A673 (cell line): ENCODE measurements at regions not wholly inside any gene's neighbourhood (a gene's known extent, or its start where the extent isn't known, plus 50 kb on each side); places are given as distances from the start of the nearest gene placed in this dataset.

Experiments used
- BruUV-seq: library from RNA; stranded (reverse); fragments of 400-500 nt; replicated peaks from 2 replicates; lab custom pipeline; 2021; lab: Mats Ljungman, UMichigan
- CTCF ChIA-PET: fragments of 300-600 bp; sonication (Branson Sonifier 250); formaldehyde crosslinking; loops from one replicate; lab custom pipeline; 2022; ENCODE audit warnings: antibody characterized with exemption; lab: Charles Lee
- POLR2A ChIA-PET: fragments of 300-600 bp; sonication (Branson Sonifier 250); formaldehyde crosslinking; loops from one replicate; lab custom pipeline; 2022; ENCODE audit warnings: antibody characterized with exemption; ENCODE audit not compliant: low non-redundant PET; lab: Charles Lee
- DNase-seq: peaks from one replicate; pipeline ENCODE4 v3.0.0-alpha.2; 2015; ENCODE audit warnings: low spot score
- H3K27ac ChIP-seq: fragments of 200-600 bp; sonication (generic); 2 replicates; pipeline ENCODE4 v1.5.1; 2016; ENCODE audit warnings: mixed run types, low read depth, mild to moderate bottlenecking, mixed read lengths, antibody characterized with exemption, low read length; ENCODE audit not compliant: poor library complexity, severe bottlenecking
- H3K27me3 ChIP-seq: fragments of 200-600 bp; sonication (generic); replicated peaks from 2 replicates; pipeline ENCODE4 v1.6.1; 2017; ENCODE audit warnings: mixed run types, low read depth, mild to moderate bottlenecking, mixed read lengths, antibody characterized with exemption, low read length; ENCODE audit not compliant: insufficient read depth, poor library complexity
- H3K36me3 ChIP-seq: fragments of 200-600 bp; sonication (generic); 2 replicates; pipeline ENCODE4 v1.6.1; 2016; ENCODE audit warnings: mixed run types, mild to moderate bottlenecking, mixed read lengths, antibody characterized with exemption, low read length; ENCODE audit not compliant: insufficient read depth, poor library complexity, severe bottlenecking
- H3K4me1 ChIP-seq: fragments of 200-600 bp; sonication (generic); 2 replicates; pipeline ENCODE4 v1.6.1; 2017; ENCODE audit warnings: mixed run types, mild to moderate bottlenecking, mixed read lengths, antibody characterized with exemption, low read length; ENCODE audit not compliant: insufficient read depth, poor library complexity, severe bottlenecking
- H3K4me3 ChIP-seq: fragments of 200-600 bp; sonication (generic); 2 replicates; pipeline ENCODE4 v1.5.1; 2016; ENCODE audit warnings: low read depth, mixed run types, mild to moderate bottlenecking, mixed read lengths, low read length; ENCODE audit not compliant: poor library complexity, severe bottlenecking
- H3K9me3 ChIP-seq: fragments of 200-600 bp; sonication (generic); 2 replicates; pipeline ENCODE4 v1.6.1; 2016; ENCODE audit warnings: mixed run types, low read depth, mild to moderate bottlenecking, mixed read lengths, antibody characterized with exemption, low read length; ENCODE audit not compliant: poor library complexity, severe bottlenecking
- EZH2 ChIP-seq: fragments of 200-600 bp; sonication (generic); IDR thresholded peaks from 2 replicates; pipeline ENCODE4 v1.6.1; 2017; ENCODE audit warnings: borderline replicate concordance, low read depth, mild to moderate bottlenecking, mixed read lengths, antibody characterized with exemption, low read length; ENCODE audit not compliant: poor library complexity, severe bottlenecking
- intact Hi-C: fragments of 100-400 bp; cut with micrococcal nuclease; formaldehyde crosslinking; loops from one replicate; pipeline ENCODE4 v1.10.0; 2022; ENCODE audit not compliant: unreplicated experiment
- TF ChIP-seq, protein P1 (sequence below): fragments of 300-800, 200-600 bp; sonication (generic); conservative IDR thresholded peaks from 2 replicates; pipeline ENCODE4 v1.5.1; 2017; ENCODE audit warnings: low read depth, mild to moderate bottlenecking, antibody characterized with exemption, low read length, moderate library complexity, mixed read lengths

DNA sequence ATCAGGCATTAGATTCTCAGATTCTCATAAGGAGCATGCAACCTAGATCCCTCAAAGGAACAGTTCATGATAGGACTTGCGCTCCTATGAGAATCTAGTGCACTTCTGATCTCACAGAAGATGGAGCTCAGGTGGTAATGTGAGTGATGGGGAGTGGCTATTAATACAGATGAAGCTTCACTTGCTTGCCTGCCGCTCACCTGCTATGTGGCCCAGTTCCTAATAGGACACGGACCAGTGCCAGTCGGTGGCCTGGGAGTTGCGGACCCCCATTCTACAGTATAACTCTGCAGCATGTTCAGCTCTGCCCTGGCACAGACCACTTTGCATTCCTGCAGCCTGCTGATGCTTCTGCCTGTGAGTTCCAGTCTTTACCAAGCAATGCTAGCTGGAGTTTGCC is 581.3 kb upstream of the KLF4 start:
- no TSS peak for BruUV-seq
- no peak overlapping the region for H3K4me3 ChIP-seq
- H3K27ac ChIP-seq: no peak overlapping the region
- no peaks in the 10 kb centered on the region for H3K4me1 ChIP-seq
- no peak for DNase-seq
- intact Hi-C loops: no loop called here
- H3K36me3 ChIP-seq: no peaks in the 10 kb centered on the region
- TF ChIP-seq, protein P1, sequence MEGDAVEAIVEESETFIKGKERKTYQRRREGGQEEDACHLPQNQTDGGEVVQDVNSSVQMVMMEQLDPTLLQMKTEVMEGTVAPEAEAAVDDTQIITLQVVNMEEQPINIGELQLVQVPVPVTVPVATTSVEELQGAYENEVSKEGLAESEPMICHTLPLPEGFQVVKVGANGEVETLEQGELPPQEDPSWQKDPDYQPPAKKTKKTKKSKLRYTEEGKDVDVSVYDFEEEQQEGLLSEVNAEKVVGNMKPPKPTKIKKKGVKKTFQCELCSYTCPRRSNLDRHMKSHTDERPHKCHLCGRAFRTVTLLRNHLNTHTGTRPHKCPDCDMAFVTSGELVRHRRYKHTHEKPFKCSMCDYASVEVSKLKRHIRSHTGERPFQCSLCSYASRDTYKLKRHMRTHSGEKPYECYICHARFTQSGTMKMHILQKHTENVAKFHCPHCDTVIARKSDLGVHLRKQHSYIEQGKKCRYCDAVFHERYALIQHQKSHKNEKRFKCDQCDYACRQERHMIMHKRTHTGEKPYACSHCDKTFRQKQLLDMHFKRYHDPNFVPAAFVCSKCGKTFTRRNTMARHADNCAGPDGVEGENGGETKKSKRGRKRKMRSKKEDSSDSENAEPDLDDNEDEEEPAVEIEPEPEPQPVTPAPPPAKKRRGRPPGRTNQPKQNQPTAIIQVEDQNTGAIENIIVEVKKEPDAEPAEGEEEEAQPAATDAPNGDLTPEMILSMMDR: no peak
- TF ChIP-seq EZH2: no peak
- H3K27me3 ChIP-seq: no peaks in the 10 kb centered on the region
- CTCF ChIA-PET: no interaction called here
- H3K9me3 ChIP-seq: no peaks in the 10 kb centered on the region
- POLR2A ChIA-PET: no interaction called here

DNA sequence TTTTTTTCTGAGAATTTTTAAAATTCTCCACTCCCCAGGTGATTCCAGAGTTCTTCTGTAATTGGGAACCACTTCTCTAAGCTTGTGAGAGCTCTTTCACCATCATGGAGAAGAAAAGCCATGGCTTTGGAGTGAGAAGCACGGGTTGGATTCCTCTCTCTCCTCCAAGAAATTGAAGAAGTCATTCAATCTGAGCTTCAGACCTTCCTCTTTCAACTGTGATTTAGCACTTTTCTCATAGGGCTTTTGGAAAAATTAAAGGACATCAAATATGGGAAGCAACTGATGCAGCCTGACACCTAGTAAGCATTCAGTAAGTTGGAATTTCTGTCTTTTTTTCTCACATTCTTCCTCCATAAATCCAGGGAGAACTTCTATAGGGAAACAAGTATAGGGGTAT is 580.4 kb upstream of the KLF4 start:
- no TSS peak for BruUV-seq
- TF ChIP-seq, protein P1: no peak
- no peak for TF ChIP-seq EZH2
- H3K36me3 ChIP-seq: no peaks in the 10 kb centered on the region
- no peaks in the 10 kb centered on the region for H3K9me3 ChIP-seq
- no peak for DNase-seq
- H3K4me1 ChIP-seq: no peaks in the 10 kb centered on the region
- H3K4me3 ChIP-seq: no peak overlapping the region
- POLR2A ChIA-PET: no interaction called here
- CTCF ChIA-PET: no interaction called here
- intact Hi-C loops: no loop called here
- H3K27me3 ChIP-seq: no peaks in the 10 kb centered on the region
- no peak overlapping the region for H3K27ac ChIP-seq

DNA sequence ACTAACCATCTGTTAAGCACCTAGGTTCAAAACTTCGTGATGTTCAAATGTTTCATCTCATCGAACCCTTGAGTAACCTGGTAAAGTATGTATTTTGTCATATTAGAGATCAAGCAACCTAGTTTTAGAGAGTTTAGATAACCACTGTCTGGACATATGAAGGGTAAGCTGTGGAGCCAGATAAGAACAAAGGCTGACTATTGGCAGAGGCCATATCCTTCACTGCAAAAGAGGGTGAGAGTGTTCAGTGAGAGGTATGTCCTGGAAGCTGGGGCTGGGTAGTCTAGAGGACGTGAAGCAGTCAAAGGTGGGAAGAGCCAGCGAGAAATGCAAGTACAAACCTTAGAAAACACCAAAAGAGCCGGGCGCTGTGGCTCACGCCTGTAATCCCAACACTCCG is 573.1 kb upstream of the KLF4 start:
- ChIA-PET CTCF (no interaction called here), POLR2A (no interaction called here)
- no TSS peak for BruUV-seq

More for the DNA sequence above, 573.1 kb upstream of the KLF4 start:
- no peak overlapping the region for H3K27ac ChIP-seq
- no peaks in the 10 kb centered on the region for H3K4me1 ChIP-seq
- no peak overlapping the region for H3K4me3 ChIP-seq
- no peaks in the 10 kb centered on the region for H3K36me3 ChIP-seq
- no peaks in the 10 kb centered on the region for H3K27me3 ChIP-seq
- no peak for DNase-seq
- no peaks in the 10 kb centered on the region for H3K9me3 ChIP-seq
- intact Hi-C loops: no loop called here
- no peak for TF ChIP-seq EZH2
- TF ChIP-seq, protein P1: no peak
